ENCODE measurements at regions not wholly inside any gene's neighbourhood (a gene's known extent, or its start where the extent isn't known, plus 50 kb on each side); places are given as distances from the start of the nearest gene placed in this dataset.

DNA sequence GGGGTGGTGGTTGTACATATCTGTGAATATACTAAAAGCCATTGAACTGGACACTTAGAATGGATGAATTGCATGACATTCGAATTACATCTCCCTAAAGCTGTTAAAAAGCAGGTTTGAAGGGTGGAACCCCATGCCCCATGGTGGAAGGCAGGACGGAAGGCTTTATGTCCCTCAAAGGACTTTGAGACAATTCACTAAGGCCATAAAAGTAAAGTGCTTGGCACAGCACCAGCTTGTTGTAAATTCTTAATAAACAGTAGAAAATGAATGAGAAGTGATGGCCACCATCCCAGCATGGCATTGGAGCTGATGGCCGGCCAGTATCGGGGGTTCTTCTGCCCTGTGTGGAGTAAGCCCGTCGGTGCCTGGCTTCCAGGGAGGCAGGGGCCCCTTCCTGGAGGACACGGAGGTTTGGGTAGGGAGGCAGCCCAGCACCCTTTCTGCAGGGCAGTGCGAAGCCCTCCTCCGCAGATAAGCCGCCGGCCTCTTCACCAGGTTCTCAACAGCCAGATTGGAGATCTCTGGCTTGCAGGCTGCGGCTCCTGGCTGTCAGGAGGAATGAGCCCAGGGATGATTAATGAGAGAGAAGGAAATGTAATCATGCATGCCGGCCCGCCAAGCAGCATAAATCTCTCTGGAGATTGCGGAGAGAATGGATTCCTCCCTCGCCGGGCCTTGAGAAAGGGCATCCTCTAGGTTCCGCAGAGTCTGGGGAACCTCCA is 346.9 kb downstream of the FOXL1 start:
- no peak for TF ChIP-seq POLR2A (IDR thresholded peaks at IDR 0.05)
- TF ChIP-seq, protein P1, sequence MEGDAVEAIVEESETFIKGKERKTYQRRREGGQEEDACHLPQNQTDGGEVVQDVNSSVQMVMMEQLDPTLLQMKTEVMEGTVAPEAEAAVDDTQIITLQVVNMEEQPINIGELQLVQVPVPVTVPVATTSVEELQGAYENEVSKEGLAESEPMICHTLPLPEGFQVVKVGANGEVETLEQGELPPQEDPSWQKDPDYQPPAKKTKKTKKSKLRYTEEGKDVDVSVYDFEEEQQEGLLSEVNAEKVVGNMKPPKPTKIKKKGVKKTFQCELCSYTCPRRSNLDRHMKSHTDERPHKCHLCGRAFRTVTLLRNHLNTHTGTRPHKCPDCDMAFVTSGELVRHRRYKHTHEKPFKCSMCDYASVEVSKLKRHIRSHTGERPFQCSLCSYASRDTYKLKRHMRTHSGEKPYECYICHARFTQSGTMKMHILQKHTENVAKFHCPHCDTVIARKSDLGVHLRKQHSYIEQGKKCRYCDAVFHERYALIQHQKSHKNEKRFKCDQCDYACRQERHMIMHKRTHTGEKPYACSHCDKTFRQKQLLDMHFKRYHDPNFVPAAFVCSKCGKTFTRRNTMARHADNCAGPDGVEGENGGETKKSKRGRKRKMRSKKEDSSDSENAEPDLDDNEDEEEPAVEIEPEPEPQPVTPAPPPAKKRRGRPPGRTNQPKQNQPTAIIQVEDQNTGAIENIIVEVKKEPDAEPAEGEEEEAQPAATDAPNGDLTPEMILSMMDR (IDR thresholded peaks at IDR 0.05), result no peak

All from heart left ventricle (tissue), 13 donors.